A549 (cell line): ENCODE measurements at regions not wholly inside any gene's neighbourhood (a gene's known extent, or its start where the extent isn't known, plus 50 kb on each side); places are given as distances from the start of the nearest gene placed in this dataset.

Experiments
- ATAC-seq, 2 experiments: fragments of 200-7000 bp in 1 of 2; fragments of >200 bp in 1 of 2; cut with Nextera tagmentation in 1 of 2; cut with Tn5 transposase in 1 of 2; 3 replicates each; pipeline versions ENCODE4 v1.8.0 to v1.9.1; 2018 to 2020; ENCODE audit warnings: mild to moderate bottlenecking in 1 of 2, moderate library complexity in 1 of 2
- CTCF ChIA-PET: fragments of 300-600 bp; sonication (Branson Sonifier 250); formaldehyde crosslinking; extraction: SDS; loops from one replicate; lab custom pipeline; 2021; ENCODE audit warnings: antibody characterized with exemption, inconsistent platforms; lab: Yijun Ruan, JAX
- POLR2A ChIA-PET: fragments of 350-600 bp; formaldehyde crosslinking; extraction: SDS; loops from one replicate; lab custom pipeline; 2021; ENCODE audit warnings: antibody characterized with exemption, inconsistent platforms; lab: Yijun Ruan, JAX
- DNase-seq, 2 experiments: peaks; one replicate each; pipeline versions ENCODE4 v3.0.0 to v3.0.0-alpha.2; 2011 to 2016; ENCODE audit warnings: low read depth in 1 of 2, low spot score in 1 of 2
- FAIRE-seq: peaks from 2 replicates; lab custom pipeline; 2011; peaks lifted over from hg19 to GRCh38; lab: Jason Lieb, UNC
- H3K27ac ChIP-seq, 2 experiments: fragments of >200 bp; sonication (Bioruptor Twin); formaldehyde crosslinking; 3 replicates each; pipeline ENCODE4 v1.5.1; 2016 to 2017
- H3K4me1 ChIP-seq: fragments of >200 bp; sonication (Bioruptor Twin); formaldehyde crosslinking; 3 replicates; pipeline ENCODE4 v1.6.1; 2016
- H3K4me2 ChIP-seq: fragments of >200 bp; sonication (Bioruptor Twin); formaldehyde crosslinking; 3 replicates; pipeline ENCODE4 v1.6.1; 2016
- H3K4me3 ChIP-seq: fragments of >200 bp; sonication (Bioruptor Twin); formaldehyde crosslinking; 3 replicates; pipeline ENCODE4 v1.5.1; 2016
- H3K9me3 ChIP-seq: fragments of >200 bp; sonication (Bioruptor Twin); formaldehyde crosslinking; 3 replicates; pipeline ENCODE4 v1.6.1; 2016
- BCL3 ChIP-seq: fragments of >200 bp; sonication (Bioruptor Twin); formaldehyde crosslinking; IDR thresholded peaks from 3 replicates; pipeline ENCODE4 v1.6.1; 2016
- CHD2 ChIP-seq: fragments of 150-350 bp; IDR thresholded peaks from 2 replicates; pipeline ENCODE4 v1.6.1; 2014; ENCODE audit warnings: low read length; ENCODE audit not compliant: partially characterized antibody
- CHD4 ChIP-seq: fragments of 200-600 bp; sonication (generic); IDR thresholded peaks from 2 replicates; pipeline ENCODE4 v1.6.1; 2016; ENCODE audit warnings: antibody characterized with exemption, mild to moderate bottlenecking, borderline replicate concordance
- E2F6 ChIP-seq: IDR thresholded peaks from 2 replicates; pipeline ENCODE4 v1.6.1; 2012; ENCODE audit warnings: low read depth, borderline replicate concordance
- EHMT2 ChIP-seq: fragments of 200-600 bp; sonication (generic); IDR thresholded peaks from 2 replicates; pipeline ENCODE4 v1.6.1; 2016; ENCODE audit warnings: antibody characterized with exemption, low read depth, mild to moderate bottlenecking, moderate library complexity
- EP300 ChIP-seq, 2 experiments: fragments of >200 bp; sonication (Bioruptor Twin); formaldehyde crosslinking; IDR thresholded peaks; 2 replicates in 1 of 2; 3 replicates in 1 of 2; pipeline ENCODE4 v1.6.1; 2016 to 2017
- FOSB ChIP-seq: fragments of 250-450 bp; sonication (Bioruptor Pico); IDR thresholded peaks from 2 replicates; pipeline ENCODE4 v1.5.0; 2020; ENCODE audit warnings: mild to moderate bottlenecking, moderate library complexity
- GATA3 ChIP-seq: IDR thresholded peaks from 2 replicates; pipeline ENCODE4 v1.6.1; 2012; ENCODE audit warnings: borderline replicate concordance
- HEYL ChIP-seq: fragments of 250-450 bp; sonication (Bioruptor Pico); IDR thresholded peaks from 2 replicates; pipeline ENCODE4 v1.8.0; 2021; ENCODE audit warnings: mild to moderate bottlenecking, moderate library complexity
- MAX ChIP-seq: IDR thresholded peaks from 2 replicates; pipeline ENCODE4 v1.6.1; 2012
- MAZ ChIP-seq: fragments of 150-350 bp; IDR thresholded peaks from 2 replicates; pipeline ENCODE4 v1.6.1; 2014; ENCODE audit warnings: antibody characterized with exemption, low read depth, low read length, borderline replicate concordance
- NPAS2 ChIP-seq: fragments of 250-450 bp; sonication (Bioruptor Pico); IDR thresholded peaks from 2 replicates; pipeline ENCODE4 v1.8.0; 2022; ENCODE audit warnings: mild to moderate bottlenecking, moderate library complexity, borderline replicate concordance
- RAD21 ChIP-seq, 2 experiments: fragments of >200 bp in 1 of 2; sonication (Bioruptor Twin) in 1 of 2; formaldehyde crosslinking in 1 of 2; IDR thresholded peaks in 1 of 2; conservative IDR thresholded peaks in 1 of 2; 2 replicates in 1 of 2; 3 replicates in 1 of 2; pipeline ENCODE4 v1.6.1; 2012 to 2018; ENCODE audit warnings: inconsistent platforms in 1 of 2
- RFX5 ChIP-seq: fragments of 450-650 bp; IDR thresholded peaks from 2 replicates; pipeline ENCODE4 v1.7.1; 2014; ENCODE audit warnings: antibody characterized with exemption, mild to moderate bottlenecking, moderate library complexity
- RNF2 ChIP-seq: fragments of 200-600 bp; sonication (generic); IDR thresholded peaks from 2 replicates; pipeline ENCODE4 v1.6.1; 2016; ENCODE audit warnings: low read depth, mild to moderate bottlenecking, antibody characterized with exemption, moderate library complexity, borderline replicate concordance
- SMC3 ChIP-seq: fragments of >200 bp; sonication (Bioruptor Twin); formaldehyde crosslinking; IDR thresholded peaks from 3 replicates; pipeline ENCODE4 v1.6.1; 2018; ENCODE audit warnings: inconsistent platforms
- SREBF2 ChIP-seq: fragments of 450-650 bp; IDR thresholded peaks from 2 replicates; pipeline ENCODE4 v1.6.1; 2014; ENCODE audit warnings: mild to moderate bottlenecking, moderate library complexity
- ZFP36 ChIP-seq: fragments of 450-650 bp; IDR thresholded peaks from 2 replicates; pipeline ENCODE4 v1.6.1; 2014; ENCODE audit warnings: borderline replicate concordance; ENCODE audit not compliant: partially characterized antibody
- ZNF302 ChIP-seq: fragments of 250-450 bp; sonication (Bioruptor Pico); IDR thresholded peaks from 2 replicates; pipeline ENCODE4 v1.9.0; 2021; ENCODE audit warnings: inconsistent platforms, mild to moderate bottlenecking, moderate library complexity
- WGBS: methylation state at CpG from one replicate; pipeline ENCODE4 v1.1.6; 2017; ENCODE audit errors: missing lambda C conversion rate; 5-methylcytosine and 5-hydroxymethylcytosine counted together
- TF ChIP-seq, protein P1 (sequence below): fragments of 450-650 bp; IDR thresholded peaks from 2 replicates; pipeline ENCODE4 v1.6.1; 2014; ENCODE audit warnings: antibody characterized with exemption
- TF ChIP-seq, protein P2 (sequence below): fragments of >200 bp; sonication (Bioruptor Twin); formaldehyde crosslinking; IDR thresholded peaks from 3 replicates; pipeline ENCODE4 v1.5.1; 2016
- TF ChIP-seq, protein P3 (sequence below): fragments of 250-450 bp; sonication (Bioruptor Pico); IDR thresholded peaks from 2 replicates; pipeline ENCODE4 v1.5.0; 2021; ENCODE audit warnings: mild to moderate bottlenecking, moderate library complexity, borderline replicate concordance

GRCh38 chr13:76519685-76520084 lies 366.5 kb downstream of the KCTD12 start:
- TF ChIP-seq, protein P1, sequence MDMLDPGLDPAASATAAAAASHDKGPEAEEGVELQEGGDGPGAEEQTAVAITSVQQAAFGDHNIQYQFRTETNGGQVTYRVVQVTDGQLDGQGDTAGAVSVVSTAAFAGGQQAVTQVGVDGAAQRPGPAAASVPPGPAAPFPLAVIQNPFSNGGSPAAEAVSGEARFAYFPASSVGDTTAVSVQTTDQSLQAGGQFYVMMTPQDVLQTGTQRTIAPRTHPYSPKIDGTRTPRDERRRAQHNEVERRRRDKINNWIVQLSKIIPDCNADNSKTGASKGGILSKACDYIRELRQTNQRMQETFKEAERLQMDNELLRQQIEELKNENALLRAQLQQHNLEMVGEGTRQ: no peak
- TF ChIP-seq RNF2: no peak
- TF ChIP-seq SMC3: no peak
- TF ChIP-seq ZFP36: no peak
- TF ChIP-seq, all 56 proteins: peak for 0
- Histone ChIP-seq H3K9me3 (no peaks in the 10 kb centered on the region), H3K4me3 (no peak overlapping the region), H3K27ac (no peak overlapping the region), H3K4me2 (no peak overlapping the region), H3K4me1 (no peaks in the 10 kb centered on the region)
- FAIRE-seq: no peak
- ATAC-seq: no peak
- no peak for DNase-seq
- CTCF ChIA-PET: no interaction called here
- POLR2A ChIA-PET: no interaction called here
- 37% methylated on average over 7 of the region's 7 CpGs for WGBS

DNA sequence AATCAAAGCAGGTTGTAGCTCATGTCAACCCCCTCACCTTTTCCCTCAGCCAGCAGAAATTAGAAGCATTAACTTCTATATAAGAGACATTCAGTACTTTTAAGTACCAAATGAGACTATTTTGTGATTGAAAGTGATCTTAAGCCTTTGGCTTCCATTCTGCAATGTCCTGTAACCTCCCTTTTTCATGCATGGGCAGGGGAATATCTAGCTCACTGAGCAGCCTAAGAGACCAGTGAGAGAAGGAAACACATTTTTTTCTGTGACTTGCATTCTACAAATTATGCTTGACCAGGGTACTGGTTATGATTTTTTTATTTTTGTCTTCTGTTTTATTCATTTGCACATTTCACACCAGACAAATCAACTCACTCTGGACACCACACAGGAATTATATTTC lies 369.6 kb downstream of the KCTD12 start:
- Histone ChIP-seq H3K4me2 (no peak overlapping the region), H3K4me1 (no peaks in the 10 kb centered on the region), H3K4me3 (no peak overlapping the region), H3K9me3 (no peaks in the 10 kb centered on the region), H3K27ac (no peak overlapping the region)
- no peak for DNase-seq
- POLR2A ChIA-PET: no interaction called here
- CTCF ChIA-PET: no interaction called here
- no peak for ATAC-seq
- no peak for FAIRE-seq
- TF ChIP-seq ZNF302: no peak
- TF ChIP-seq CHD2: no peak
- TF ChIP-seq FOSB (CRISPR knock-in tag): no peak
- TF ChIP-seq E2F6: no peak
- no peak for TF ChIP-seq EHMT2

GRCh38 chr13:76516013-76516412 lies 370.2 kb downstream of the KCTD12 start:
- Histone ChIP-seq H3K4me2 (no peak overlapping the region), H3K4me3 (no peak overlapping the region), H3K4me1 (no peaks in the 10 kb centered on the region), H3K27ac (no peak overlapping the region), H3K9me3 (no peaks in the 10 kb centered on the region)
- no peak for ATAC-seq
- no peak for FAIRE-seq
- 13% methylated on average over 1 of the region's 1 CpG for WGBS
- no peak for DNase-seq
- ChIA-PET CTCF (no interaction called here), POLR2A (no interaction called here)
- TF ChIP-seq EP300 (IDR thresholded peaks at IDR 0.05): no peak
- no peak for TF ChIP-seq BCL3
- TF ChIP-seq GATA3: no peak
- TF ChIP-seq RFX5: no peak

GRCh38 chr13:76512721-76513145 lies 373.5 kb downstream of the KCTD12 start:
- Histone ChIP-seq H3K4me3 (no peak overlapping the region), H3K27ac (no peak overlapping the region), H3K4me2 (no peak overlapping the region), H3K4me1 (no peaks in the 10 kb centered on the region), H3K9me3 (no peaks in the 10 kb centered on the region)
- no peak for ATAC-seq
- DNase-seq: peak in 1 of 2 experiments; percentile 4
- WGBS: 3% methylated on average over 1 of the region's 1 CpG
- CTCF ChIA-PET: no interaction called here
- FAIRE-seq: no peak
- POLR2A ChIA-PET: interaction anchor here (0.6 kb wide), 1 partner anchor 865 kb away, joined by 4 read pairs; no protein-coding TSS in a partner anchor
- TF ChIP-seq, protein P2, sequence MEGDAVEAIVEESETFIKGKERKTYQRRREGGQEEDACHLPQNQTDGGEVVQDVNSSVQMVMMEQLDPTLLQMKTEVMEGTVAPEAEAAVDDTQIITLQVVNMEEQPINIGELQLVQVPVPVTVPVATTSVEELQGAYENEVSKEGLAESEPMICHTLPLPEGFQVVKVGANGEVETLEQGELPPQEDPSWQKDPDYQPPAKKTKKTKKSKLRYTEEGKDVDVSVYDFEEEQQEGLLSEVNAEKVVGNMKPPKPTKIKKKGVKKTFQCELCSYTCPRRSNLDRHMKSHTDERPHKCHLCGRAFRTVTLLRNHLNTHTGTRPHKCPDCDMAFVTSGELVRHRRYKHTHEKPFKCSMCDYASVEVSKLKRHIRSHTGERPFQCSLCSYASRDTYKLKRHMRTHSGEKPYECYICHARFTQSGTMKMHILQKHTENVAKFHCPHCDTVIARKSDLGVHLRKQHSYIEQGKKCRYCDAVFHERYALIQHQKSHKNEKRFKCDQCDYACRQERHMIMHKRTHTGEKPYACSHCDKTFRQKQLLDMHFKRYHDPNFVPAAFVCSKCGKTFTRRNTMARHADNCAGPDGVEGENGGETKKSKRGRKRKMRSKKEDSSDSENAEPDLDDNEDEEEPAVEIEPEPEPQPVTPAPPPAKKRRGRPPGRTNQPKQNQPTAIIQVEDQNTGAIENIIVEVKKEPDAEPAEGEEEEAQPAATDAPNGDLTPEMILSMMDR: no peak
- TF ChIP-seq RAD21 (conservative IDR thresholded peaks at IDR 0.05 in 1 of 2, IDR thresholded peaks at IDR 0.05 in 1 of 2) (no peak), CHD2 (no peak), SREBF2 (no peak), EHMT2 (no peak), MAZ (no peak), NPAS2 (CRISPR knock-in tag) (no peak), BCL3 (no peak), MAX (no peak), HEYL (no peak), CHD4 (no peak)
- TF ChIP-seq, protein P3, sequence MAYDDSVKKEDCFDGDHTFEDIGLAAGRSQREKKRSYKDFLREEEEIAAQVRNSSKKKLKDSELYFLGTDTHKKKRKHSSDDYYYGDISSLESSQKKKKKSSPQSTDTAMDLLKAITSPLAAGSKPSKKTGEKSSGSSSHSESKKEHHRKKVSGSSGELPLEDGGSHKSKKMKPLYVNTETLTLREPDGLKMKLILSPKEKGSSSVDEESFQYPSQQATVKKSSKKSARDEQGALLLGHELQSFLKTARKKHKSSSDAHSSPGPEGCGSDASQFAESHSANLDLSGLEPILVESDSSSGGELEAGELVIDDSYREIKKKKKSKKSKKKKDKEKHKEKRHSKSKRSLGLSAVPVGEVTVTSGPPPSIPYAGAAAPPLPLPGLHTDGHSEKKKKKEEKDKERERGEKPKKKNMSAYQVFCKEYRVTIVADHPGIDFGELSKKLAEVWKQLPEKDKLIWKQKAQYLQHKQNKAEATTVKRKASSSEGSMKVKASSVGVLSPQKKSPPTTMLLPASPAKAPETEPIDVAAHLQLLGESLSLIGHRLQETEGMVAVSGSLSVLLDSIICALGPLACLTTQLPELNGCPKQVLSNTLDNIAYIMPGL: no peak
